ENCODE measurements at regions not wholly inside any gene's neighbourhood (a gene's known extent, or its start where the extent isn't known, plus 50 kb on each side); places are given as distances from the start of the nearest gene placed in this dataset.

GRCh38 chr1:189205863-189206262 is 1271.8 kb downstream of the BRINP3 start:
- ChIA-PET CTCF (no interaction called here), POLR2A (no interaction called here)
- no peak for ATAC-seq (ENCODE audit: low read depth)
- H3K9me3 Mint-ChIP-seq: peaks cover 1% of the 10 kb centered on the region
- H3K4me1 Mint-ChIP-seq: no peaks in the 10 kb centered on the region
- H3K27ac Mint-ChIP-seq: no peak overlapping the region
- H3K27me3 Mint-ChIP-seq: no peaks in the 10 kb centered on the region
- intact Hi-C loops (cut with micrococcal nuclease): no loop called here
- H3K36me3 Mint-ChIP-seq (ENCODE audit: low read depth): no peaks in the 10 kb centered on the region
- TF ChIP-seq CTCF (IDR thresholded peaks at IDR 0.05): no peak
- DNase-seq: no peak
- no peak overlapping the region for H3K4me3 Mint-ChIP-seq

GRCh38 chr1:189206617-189207016 is 1271.0 kb downstream of the BRINP3 start:
- ATAC-seq (ENCODE audit: low read depth) (no peak), DNase-seq (no peak)
- Mint-ChIP-seq H3K4me1 (no peaks in the 10 kb centered on the region), H3K27ac (no peak overlapping the region), H3K9me3 (peaks cover 1% of the 10 kb centered on the region), H3K4me3 (no peak overlapping the region), H3K36me3 (ENCODE audit: low read depth) (no peaks in the 10 kb centered on the region), H3K27me3 (no peaks in the 10 kb centered on the region)
- ChIA-PET CTCF (no interaction called here), POLR2A (no interaction called here)
- intact Hi-C loops (cut with micrococcal nuclease): no loop called here
- no peak for TF ChIP-seq CTCF (IDR thresholded peaks at IDR 0.05)

GRCh38 chr1:189211742-189212141 is 1265.9 kb downstream of the BRINP3 start:
- no peak overlapping the region for H3K4me3 Mint-ChIP-seq
- DNase-seq (no peak), ATAC-seq (ENCODE audit: low read depth) (no peak)
- TF ChIP-seq CTCF (IDR thresholded peaks at IDR 0.05): no peak
- CTCF ChIA-PET: no interaction called here
- no peak overlapping the region for H3K27ac Mint-ChIP-seq
- H3K27me3 Mint-ChIP-seq: no peaks in the 10 kb centered on the region
- no peaks in the 10 kb centered on the region for H3K36me3 Mint-ChIP-seq (ENCODE audit: low read depth)
- intact Hi-C loops (cut with micrococcal nuclease): no loop called here
- no peaks in the 10 kb centered on the region for H3K9me3 Mint-ChIP-seq
- no peaks in the 10 kb centered on the region for H3K4me1 Mint-ChIP-seq
- POLR2A ChIA-PET: no interaction called here

GRCh38 chr1:189212606-189213005 is 1265.1 kb downstream of the BRINP3 start:
- Mint-ChIP-seq H3K4me1 (no peaks in the 10 kb centered on the region), H3K27me3 (no peaks in the 10 kb centered on the region), H3K9me3 (no peaks in the 10 kb centered on the region), H3K36me3 (ENCODE audit: low read depth) (no peaks in the 10 kb centered on the region), H3K27ac (no peak overlapping the region), H3K4me3 (no peak overlapping the region)
- DNase-seq (no peak), ATAC-seq (ENCODE audit: low read depth) (no peak)
- intact Hi-C loops (cut with micrococcal nuclease): no loop called here
- TF ChIP-seq CTCF (IDR thresholded peaks at IDR 0.05): no peak
- CTCF ChIA-PET: no interaction called here
- POLR2A ChIA-PET: no interaction called here

GRCh38 chr1:189216886-189217285 is 1260.8 kb downstream of the BRINP3 start:
- DNase-seq (no peak), ATAC-seq (ENCODE audit: low read depth) (no peak)
- POLR2A ChIA-PET: no interaction called here
- intact Hi-C loops (cut with micrococcal nuclease): no loop called here
- TF ChIP-seq CTCF (IDR thresholded peaks at IDR 0.05): no peak
- no peak overlapping the region for H3K4me3 Mint-ChIP-seq
- peaks cover 4% of the 10 kb centered on the region for H3K9me3 Mint-ChIP-seq
- no peaks in the 10 kb centered on the region for H3K36me3 Mint-ChIP-seq (ENCODE audit: low read depth)
- CTCF ChIA-PET: no interaction called here
- H3K27ac Mint-ChIP-seq: no peak overlapping the region
- no peaks in the 10 kb centered on the region for H3K27me3 Mint-ChIP-seq
- no peaks in the 10 kb centered on the region for H3K4me1 Mint-ChIP-seq

Measured in activated B cell treated with CpG ODN at 0.5 μM for 24 hours (primary cell).